Neural crest cell (in vitro differentiated cells): ENCODE measurements at regions not wholly inside any gene's neighbourhood (a gene's known extent, or its start where the extent isn't known, plus 50 kb on each side); places are given as distances from the start of the nearest gene placed in this dataset.

ENCODE experiments used
- DNase-seq: peaks from one replicate; pipeline ENCODE4 v3.0.0; 2021; ENCODE audit warnings: low read depth, mixed read lengths, low spot score
- H3K27ac Mint-ChIP-seq: one replicate; pipeline ENCODE4 v1.8.0; 2021; ENCODE audit warnings: mild to moderate bottlenecking, mixed read lengths; ENCODE audit not compliant: unreplicated experiment
- H3K27me3 Mint-ChIP-seq: 2 replicates; pipeline ENCODE4 v1.8.0; 2021; ENCODE audit warnings: low read depth, mild to moderate bottlenecking, mixed read lengths
- H3K36me3 Mint-ChIP-seq: 2 replicates; pipeline ENCODE4 v1.8.0; 2021; ENCODE audit warnings: low read depth, mild to moderate bottlenecking, mixed read lengths
- H3K4me1 Mint-ChIP-seq: 2 replicates; pipeline ENCODE4 v1.8.0; 2021; ENCODE audit warnings: mixed read lengths
- H3K4me3 Mint-ChIP-seq: one replicate; pipeline ENCODE4 v1.8.0; 2021; ENCODE audit warnings: mild to moderate bottlenecking, mixed read lengths
- H3K9me3 Mint-ChIP-seq: 2 replicates; pipeline ENCODE4 v1.8.0; 2021; ENCODE audit warnings: mixed read lengths
- CTCF ChIP-seq: fragments of 200-600 bp; sonication (generic); conservative IDR thresholded peaks from 2 replicates; pipeline ENCODE4 v1.5.0; 2021; ENCODE audit warnings: antibody characterized with exemption, mild to moderate bottlenecking

GRCh38 chr12:97938031-97938430 lies 475.4 kb downstream of the RMST start:
- H3K9me3 Mint-ChIP-seq, result no peaks in the 10 kb centered on the region
- no peak for DNase-seq

GRCh38 chr12:97939156-97939555 lies 476.6 kb downstream of the RMST start:
- DNase-seq, result no peak
- Mint-ChIP-seq H3K27ac (no peak overlapping the region), H3K4me3 (no peak overlapping the region), H3K27me3 (no peaks in the 10 kb centered on the region), H3K4me1 (peaks cover 9% of the 10 kb centered on the region), H3K9me3 (no peaks in the 10 kb centered on the region), H3K36me3 (no peaks in the 10 kb centered on the region)
- no peak for TF ChIP-seq CTCF

More at GRCh38 chr12:97938031-97938430, 475.4 kb downstream of the RMST start:
- H3K36me3 Mint-ChIP-seq, result no peaks in the 10 kb centered on the region
- no peak for TF ChIP-seq CTCF
- H3K4me1 Mint-ChIP-seq, result peaks cover 9% of the 10 kb centered on the region
- no peak overlapping the region for H3K4me3 Mint-ChIP-seq
- H3K27me3 Mint-ChIP-seq, result no peaks in the 10 kb centered on the region
- no peak overlapping the region for H3K27ac Mint-ChIP-seq

- Mint-ChIP-seq H3K4me1 (peaks cover 9% of the 10 kb centered on the region), H3K9me3 (no peaks in the 10 kb centered on the region), H3K27ac (no peak overlapping the region), H3K36me3 (no peaks in the 10 kb centered on the region), H3K4me3 (no peak overlapping the region), H3K27me3 (no peaks in the 10 kb centered on the region)
- TF ChIP-seq CTCF, result no peak
- no peak for DNase-seq
Measured at GRCh38 chr12:97940105-97940504, 477.5 kb downstream of the RMST start.

- Mint-ChIP-seq H3K27me3 (no peaks in the 10 kb centered on the region), H3K9me3 (no peaks in the 10 kb centered on the region), H3K4me1 (peaks cover 9% of the 10 kb centered on the region), H3K4me3 (no peak overlapping the region), H3K36me3 (no peaks in the 10 kb centered on the region), H3K27ac (no peak overlapping the region)
- DNase-seq, result no peak
- no peak for TF ChIP-seq CTCF
Measured at GRCh38 chr12:97940629-97941028, 478.0 kb downstream of the RMST start.

- Mint-ChIP-seq H3K36me3 (no peaks in the 10 kb centered on the region), H3K4me3 (no peak overlapping the region), H3K9me3 (peaks cover 1% of the 10 kb centered on the region), H3K4me1 (peaks cover 9% of the 10 kb centered on the region), H3K27ac (no peak overlapping the region), H3K27me3 (no peaks in the 10 kb centered on the region)
- DNase-seq, result no peak
- no peak for TF ChIP-seq CTCF
Measured at GRCh38 chr12:97941686-97942354, 479.2 kb downstream of the RMST start.
